ENCODE measurements at regions not wholly inside any gene's neighbourhood (a gene's known extent, or its start where the extent isn't known, plus 50 kb on each side); places are given as distances from the start of the nearest gene placed in this dataset.
"Not testable (repeated sequence)": the region's sequence is repeated elsewhere in the genome, so short reads cannot be mapped to it uniquely, and the experiment has no call there.

DNA sequence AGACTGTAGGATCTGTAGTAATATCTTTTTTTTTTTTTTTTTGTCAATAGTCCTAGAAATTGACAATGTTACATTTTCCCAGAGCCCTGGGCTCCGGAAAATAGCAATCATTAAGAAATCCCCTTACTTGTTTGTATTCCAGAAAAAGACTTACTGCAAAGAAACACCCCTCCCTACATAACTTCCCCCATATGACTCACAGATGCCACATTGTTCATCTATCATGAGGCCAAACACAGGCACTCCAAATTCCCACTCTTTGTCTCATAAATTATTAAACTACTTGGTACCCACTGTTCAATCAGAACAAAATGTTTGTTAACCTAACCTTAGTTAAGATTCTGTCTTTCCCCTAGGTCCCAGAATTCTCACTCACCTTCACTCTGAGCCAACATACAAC lies 53.5 kb downstream of the TEX51 start:
- Histone ChIP-seq H3K4me1 (ENCODE audit: control insufficient read depth in 1 of 2, extremely low read depth in 1 of 2, insufficient read depth in 2 of 2, low read length in 2 of 2) (no peaks in the 10 kb centered on the region), H3K36me3 (ENCODE audit: control insufficient read depth in 2 of 2, extremely low read depth in 1 of 2, insufficient read depth in 1 of 2, low read length in 1 of 2) (no peaks in the 10 kb centered on the region), H3K27me3 (replicated peaks in 1 of 2; ENCODE audit: control insufficient read depth in 2 of 2, extremely low read depth in 1 of 2, insufficient read depth in 2 of 2, low read length in 1 of 2) (peaks cover 0 to 11% of the 10 kb centered on the region in 2 experiments), H3K27ac (ENCODE audit: low read length) (no peak overlapping the region), H3K9me3 (no peaks in the 10 kb centered on the region), H3K4me3 (ENCODE audit: control insufficient read depth in 1 of 2, extremely low read depth in 1 of 2, low read length in 1 of 2) (no peak overlapping the region)
- WGBS (ENCODE audit: insufficient coverage) = no CpG with 5 or more reads among the region's 1 CpG
- Mint-ChIP-seq H3K27ac (no peak overlapping the region), H3K36me3 (no peaks in the 10 kb centered on the region), H3K4me3 (no peak overlapping the region), H3K4me1 (peaks cover 0 to 7% (median 0%) of the 10 kb centered on the region in 3 donors), H3K27me3 (peaks cover 26 to 31% of the 10 kb centered on the region in 2 donors), H3K9me3 (no peaks in the 10 kb centered on the region)
- ATAC-seq (replicated peaks in 1 of 4) (no peak), DNase-seq (no peak)
- POLR2A ChIA-PET = no interaction called here
- CTCF ChIA-PET = no interaction called here

DNA sequence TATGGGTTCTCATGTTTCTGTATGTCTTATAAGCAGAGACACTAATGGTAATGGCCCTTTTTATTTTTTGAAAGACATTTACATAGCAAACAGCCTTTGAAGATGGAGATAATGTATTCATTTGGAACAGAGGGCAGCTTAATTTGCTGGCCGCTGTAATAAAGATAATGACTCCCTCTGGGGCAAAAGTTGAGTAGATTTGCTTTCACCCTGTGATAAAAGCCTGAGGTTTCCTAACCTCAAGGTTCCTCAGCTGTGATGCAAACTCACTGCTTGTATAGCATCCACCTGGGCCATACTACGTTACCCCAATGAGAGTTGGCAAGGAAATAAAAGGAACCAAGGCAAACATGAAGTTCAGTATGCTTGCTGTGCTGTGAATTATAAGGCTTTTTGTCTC lies 54.8 kb downstream of the TEX51 start:
- H3K27me3 ChIP-seq (replicated peaks in 1 of 2; ENCODE audit: control insufficient read depth in 2 of 2, extremely low read depth in 1 of 2, insufficient read depth in 2 of 2, low read length in 1 of 2) = peaks cover 0 to 8% of the 10 kb centered on the region in 2 experiments
- no peaks in the 10 kb centered on the region for H3K36me3 ChIP-seq (ENCODE audit: control insufficient read depth in 2 of 2, extremely low read depth in 1 of 2, insufficient read depth in 1 of 2, low read length in 1 of 2)
- no peak for DNase-seq
- H3K4me1 ChIP-seq (ENCODE audit: control insufficient read depth in 1 of 2, extremely low read depth in 1 of 2, insufficient read depth in 2 of 2, low read length in 2 of 2) = no peaks in the 10 kb centered on the region
- no peaks in the 10 kb centered on the region for H3K9me3 Mint-ChIP-seq
- no peaks in the 10 kb centered on the region for H3K36me3 Mint-ChIP-seq
- peaks cover 24 to 26% of the 10 kb centered on the region in 2 donors for H3K27me3 Mint-ChIP-seq
- 63% methylated on average over 1 of the region's 2 CpGs for WGBS (ENCODE audit: insufficient coverage)
- H3K27ac Mint-ChIP-seq = no peak overlapping the region
- H3K27ac ChIP-seq (ENCODE audit: low read length) = no peak overlapping the region
- H3K4me3 ChIP-seq (ENCODE audit: control insufficient read depth in 1 of 2, extremely low read depth in 1 of 2, low read length in 1 of 2) = no peak overlapping the region
- ChIA-PET POLR2A (no interaction called here), CTCF (no interaction called here)
- peaks cover 0 to 7% (median 0%) of the 10 kb centered on the region in 3 donors for H3K4me1 Mint-ChIP-seq
- no peak overlapping the region for H3K4me3 Mint-ChIP-seq
- ATAC-seq (replicated peaks in 1 of 4) = peak in 1 of 4 experiments; percentile 74
- no peaks in the 10 kb centered on the region for H3K9me3 ChIP-seq

DNA sequence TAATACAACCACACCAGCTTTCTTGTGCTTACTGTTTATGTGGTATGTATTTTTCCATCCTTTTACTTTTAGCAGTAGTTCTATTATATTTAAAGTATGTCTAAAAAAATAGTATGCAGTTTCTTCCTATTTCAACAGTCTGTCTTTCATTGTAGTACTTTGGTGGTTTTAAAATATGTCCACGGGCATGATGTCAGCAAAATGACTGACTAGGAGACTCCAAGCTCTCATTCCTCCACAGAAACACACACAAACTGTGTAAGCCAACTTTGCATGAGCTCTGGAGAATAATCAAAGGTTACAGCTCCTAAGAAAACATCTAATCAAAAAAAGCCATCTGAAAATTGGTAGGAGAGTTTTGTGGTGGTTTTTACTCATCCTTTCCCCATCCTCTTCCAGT lies 56.1 kb downstream of the TEX51 start:
- no peaks in the 10 kb centered on the region for H3K36me3 Mint-ChIP-seq
- H3K4me3 ChIP-seq (ENCODE audit: control insufficient read depth in 1 of 2, extremely low read depth in 1 of 2, low read length in 1 of 2) = no peak overlapping the region
- no peak overlapping the region for H3K27ac Mint-ChIP-seq
- no peaks in the 10 kb centered on the region for H3K4me1 ChIP-seq (ENCODE audit: control insufficient read depth in 1 of 2, extremely low read depth in 1 of 2, insufficient read depth in 2 of 2, low read length in 2 of 2)
- peaks cover 0 to 7% (median 0%) of the 10 kb centered on the region in 3 donors for H3K4me1 Mint-ChIP-seq
- H3K9me3 Mint-ChIP-seq = peaks cover 0 to 8% (median 0%) of the 10 kb centered on the region in 3 donors
- peaks cover 20 to 35% of the 10 kb centered on the region in 2 donors for H3K27me3 Mint-ChIP-seq
- ATAC-seq (replicated peaks in 1 of 4) = no peak
- no peak for DNase-seq
- ChIA-PET CTCF (no interaction called here), POLR2A (no interaction called here)
- H3K27ac ChIP-seq (ENCODE audit: low read length) = no peak overlapping the region
- H3K4me3 Mint-ChIP-seq = no peak overlapping the region
- H3K27me3 ChIP-seq (replicated peaks in 1 of 2; ENCODE audit: control insufficient read depth in 2 of 2, extremely low read depth in 1 of 2, insufficient read depth in 2 of 2, low read length in 1 of 2) = peaks cover 0 to 6% of the 10 kb centered on the region in 2 experiments
- WGBS (ENCODE audit: insufficient coverage) = no CpG with 5 or more reads among the region's 1 CpG
- H3K36me3 ChIP-seq (ENCODE audit: control insufficient read depth in 2 of 2, extremely low read depth in 1 of 2, insufficient read depth in 1 of 2, low read length in 1 of 2) = no peaks in the 10 kb centered on the region
- no peaks in the 10 kb centered on the region for H3K9me3 ChIP-seq

DNA sequence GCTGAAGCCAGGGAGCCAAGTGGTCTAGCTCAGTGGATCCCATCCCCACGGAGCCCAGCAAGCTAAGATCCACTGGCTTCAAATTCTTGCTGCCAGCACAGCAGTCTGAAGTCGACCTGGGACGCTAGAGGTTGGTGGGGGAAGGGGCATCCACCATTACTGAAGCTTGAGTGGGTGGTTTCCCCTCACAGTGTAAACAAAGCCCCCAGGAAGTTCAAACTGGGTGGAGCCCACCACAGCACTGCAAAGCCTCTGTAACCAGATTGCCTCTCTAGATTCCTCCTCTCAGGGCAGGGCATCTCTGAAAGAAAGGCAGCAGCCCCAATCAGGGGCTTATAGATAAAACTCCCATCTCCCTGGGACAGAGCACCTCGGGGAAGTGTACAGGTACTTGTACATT lies 58.1 kb downstream of the TEX51 start:
- no CpG with 5 or more reads among the region's 4 CpGs for WGBS (ENCODE audit: insufficient coverage)
- H3K27ac ChIP-seq (ENCODE audit: low read length); H3K36me3 ChIP-seq (ENCODE audit: control insufficient read depth in 2 of 2, extremely low read depth in 1 of 2, insufficient read depth in 1 of 2, low read length in 1 of 2); H3K27ac Mint-ChIP-seq; H3K9me3 Mint-ChIP-seq; H3K27me3 ChIP-seq (replicated peaks in 1 of 2; ENCODE audit: control insufficient read depth in 2 of 2, extremely low read depth in 1 of 2, insufficient read depth in 2 of 2, low read length in 1 of 2); POLR2A ChIA-PET; H3K4me3 ChIP-seq (ENCODE audit: control insufficient read depth in 1 of 2, extremely low read depth in 1 of 2, low read length in 1 of 2); H3K36me3 Mint-ChIP-seq; H3K9me3 ChIP-seq; H3K4me1 Mint-ChIP-seq; H3K4me1 ChIP-seq (ENCODE audit: control insufficient read depth in 1 of 2, extremely low read depth in 1 of 2, insufficient read depth in 2 of 2, low read length in 2 of 2): not testable (repeated sequence)
- CTCF ChIA-PET = interaction anchor here in 1 of 2 donors (0.6 kb wide), 1 partner anchor 179 kb away, joined by 6 read pairs; no protein-coding TSS in a partner anchor
- peak in 1 of 4 experiments; percentile 76 for ATAC-seq (replicated peaks in 1 of 4)
- peak in 12 of 35 experiments; percentile 5 to 38 (median 12) for DNase-seq
- Mint-ChIP-seq H3K4me3 (peak overlapping the region in 1 of 3 donors; percentile 37), H3K27me3 (peaks cover 33 to 45% of the 10 kb centered on the region in 2 donors)

DNA sequence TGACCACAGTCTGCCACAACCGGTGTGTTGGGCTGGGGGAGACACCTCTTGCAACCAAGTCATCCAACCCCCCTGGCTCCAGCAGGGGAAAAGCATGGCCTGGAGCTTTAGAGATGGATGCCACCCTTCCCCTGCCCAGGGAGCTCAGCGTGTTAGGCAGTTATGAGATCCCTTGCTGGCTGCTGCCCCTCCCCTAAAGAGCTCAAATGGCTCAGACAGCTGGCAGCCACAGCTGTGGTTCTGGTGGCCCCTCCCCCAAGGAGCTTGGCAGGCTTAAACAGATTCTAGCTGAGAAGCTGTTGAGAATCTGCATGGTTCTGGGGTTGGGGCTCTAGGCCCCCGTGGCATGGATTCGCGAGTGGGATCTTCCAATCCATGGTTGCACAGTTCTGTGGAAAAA lies 64.7 kb downstream of the TEX51 start:
- CTCF ChIA-PET = no interaction called here
- no peaks in the 10 kb centered on the region for H3K4me1 Mint-ChIP-seq
- H3K27me3 Mint-ChIP-seq = peaks cover 35 to 64% of the 10 kb centered on the region in 2 donors

DNA sequence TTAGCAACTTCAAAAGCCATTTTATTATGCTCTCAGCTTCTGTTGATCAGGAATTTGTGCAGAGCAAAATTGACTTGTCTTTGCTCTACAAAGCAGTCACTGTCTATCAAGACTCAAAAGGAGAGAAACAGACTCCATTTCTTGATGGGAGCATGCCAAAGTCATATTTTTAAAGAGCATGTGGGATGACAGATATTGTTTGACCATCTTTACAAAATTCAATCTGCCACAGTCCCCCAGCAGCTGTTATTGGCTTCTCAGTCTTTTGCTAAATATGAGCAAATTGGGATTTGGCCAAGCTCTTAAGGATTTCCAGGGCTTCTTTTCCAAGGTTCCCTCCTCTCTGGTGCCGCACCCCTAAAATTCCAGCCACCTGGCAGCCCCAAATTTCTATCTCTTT lies 67.9 kb downstream of the TEX51 start:
- no peaks in the 10 kb centered on the region for H3K9me3 ChIP-seq
- POLR2A ChIA-PET = no interaction called here
- CTCF ChIA-PET = no interaction called here
- Mint-ChIP-seq H3K27ac (no peak overlapping the region), H3K4me3 (no peak overlapping the region), H3K27me3 (peaks cover 36 to 65% of the 10 kb centered on the region in 2 donors), H3K36me3 (no peaks in the 10 kb centered on the region), H3K4me1 (peaks cover 0 to 5% (median under 1%) of the 10 kb centered on the region in 3 donors), H3K9me3 (no peaks in the 10 kb centered on the region)
- no peak overlapping the region for H3K4me3 ChIP-seq (ENCODE audit: control insufficient read depth in 1 of 2, extremely low read depth in 1 of 2, low read length in 1 of 2)
- H3K27me3 ChIP-seq (replicated peaks in 1 of 2; ENCODE audit: control insufficient read depth in 2 of 2, extremely low read depth in 1 of 2, insufficient read depth in 2 of 2, low read length in 1 of 2) = peaks cover 0 to 41% of the 10 kb centered on the region in 2 experiments
- H3K36me3 ChIP-seq (ENCODE audit: control insufficient read depth in 2 of 2, extremely low read depth in 1 of 2, insufficient read depth in 1 of 2, low read length in 1 of 2) = no peaks in the 10 kb centered on the region
- H3K27ac ChIP-seq (ENCODE audit: low read length) = no peak overlapping the region
- no peak for DNase-seq
- peaks cover 0 to 5% of the 10 kb centered on the region in 2 experiments for H3K4me1 ChIP-seq (ENCODE audit: control insufficient read depth in 1 of 2, extremely low read depth in 1 of 2, insufficient read depth in 2 of 2, low read length in 2 of 2)
- no peak for ATAC-seq (replicated peaks in 1 of 4)
- WGBS (ENCODE audit: insufficient coverage) = 67% methylated on average over 1 of the region's 1 CpG

More for the DNA sequence above, 64.7 kb downstream of the TEX51 start:
- no peaks in the 10 kb centered on the region for H3K9me3 ChIP-seq
- H3K4me1 ChIP-seq (ENCODE audit: control insufficient read depth in 1 of 2, extremely low read depth in 1 of 2, insufficient read depth in 2 of 2, low read length in 2 of 2) = no peaks in the 10 kb centered on the region
- POLR2A ChIA-PET = no interaction called here
- H3K36me3 ChIP-seq (ENCODE audit: control insufficient read depth in 2 of 2, extremely low read depth in 1 of 2, insufficient read depth in 1 of 2, low read length in 1 of 2) = no peaks in the 10 kb centered on the region
- 81% methylated on average over 4 of the region's 5 CpGs for WGBS (ENCODE audit: insufficient coverage)
- no peak overlapping the region for H3K27ac Mint-ChIP-seq
- no peak overlapping the region for H3K4me3 ChIP-seq (ENCODE audit: control insufficient read depth in 1 of 2, extremely low read depth in 1 of 2, low read length in 1 of 2)
- no peak overlapping the region for H3K27ac ChIP-seq (ENCODE audit: low read length)
- no peaks in the 10 kb centered on the region for H3K36me3 Mint-ChIP-seq
- H3K27me3 ChIP-seq (replicated peaks in 1 of 2; ENCODE audit: control insufficient read depth in 2 of 2, extremely low read depth in 1 of 2, insufficient read depth in 2 of 2, low read length in 1 of 2) = peaks cover 0 to 17% of the 10 kb centered on the region in 2 experiments
- DNase-seq (no peak), ATAC-seq (replicated peaks in 1 of 4) (no peak)
- H3K9me3 Mint-ChIP-seq = peaks cover 0 to 9% (median 8%) of the 10 kb centered on the region in 3 donors
- no peak overlapping the region for H3K4me3 Mint-ChIP-seq

DNA sequence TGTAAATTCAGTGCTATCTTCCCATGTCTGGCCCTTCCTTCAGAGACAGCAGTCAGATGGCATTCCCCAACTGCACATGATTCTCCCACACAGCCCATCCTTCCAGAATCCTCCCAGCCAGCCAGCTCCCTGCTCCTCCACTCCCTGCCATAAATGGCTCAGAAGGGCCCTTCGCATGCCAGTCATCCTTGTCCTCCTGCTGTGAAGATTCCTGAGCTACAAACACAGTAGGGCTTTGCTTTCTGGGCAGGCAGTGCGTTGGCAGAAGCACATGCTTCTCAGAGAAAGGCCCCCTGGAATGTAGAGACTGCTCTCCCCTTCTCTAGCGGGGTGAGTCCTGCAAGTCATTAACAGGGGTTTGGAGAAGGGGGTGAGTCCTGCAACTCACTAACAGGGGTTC lies 71.9 kb downstream of the TEX51 start:
- Mint-ChIP-seq H3K27ac (no peak overlapping the region), H3K4me1 (peaks cover 4 to 11% (median 10%) of the 10 kb centered on the region in 3 donors), H3K27me3 (peaks cover 46 to 60% of the 10 kb centered on the region in 2 donors), H3K4me3 (peak overlapping the region in 1 of 3 donors; percentile 28), H3K9me3 (no peaks in the 10 kb centered on the region), H3K36me3 (no peaks in the 10 kb centered on the region)
- no peaks in the 10 kb centered on the region for H3K9me3 ChIP-seq
- CTCF ChIA-PET = interaction anchor here in 1 of 2 donors (2.7 kb wide), 1 partner anchor 442 kb away, joined by 22 read pairs; no protein-coding TSS in a partner anchor
- no CpG with 5 or more reads among the region's 3 CpGs for WGBS (ENCODE audit: insufficient coverage)
- POLR2A ChIA-PET = no interaction called here
- H3K27me3 ChIP-seq (replicated peaks in 1 of 2; ENCODE audit: control insufficient read depth in 2 of 2, extremely low read depth in 1 of 2, insufficient read depth in 2 of 2, low read length in 1 of 2) = peaks cover 0 to 48% of the 10 kb centered on the region in 2 experiments
- DNase-seq = no peak
- peaks cover 0 to 15% of the 10 kb centered on the region in 2 experiments for H3K4me1 ChIP-seq (ENCODE audit: control insufficient read depth in 1 of 2, extremely low read depth in 1 of 2, insufficient read depth in 2 of 2, low read length in 2 of 2)
- H3K36me3 ChIP-seq (ENCODE audit: control insufficient read depth in 2 of 2, extremely low read depth in 1 of 2, insufficient read depth in 1 of 2, low read length in 1 of 2) = no peaks in the 10 kb centered on the region
- ATAC-seq (replicated peaks in 1 of 4) = no peak
- no peak overlapping the region for H3K27ac ChIP-seq (ENCODE audit: low read length)
- no peak overlapping the region for H3K4me3 ChIP-seq (ENCODE audit: control insufficient read depth in 1 of 2, extremely low read depth in 1 of 2, low read length in 1 of 2)
